ENCODE measurements at regions not wholly inside any gene's neighbourhood (a gene's known extent, or its start where the extent isn't known, plus 50 kb on each side); places are given as distances from the start of the nearest gene placed in this dataset.

GRCh38 chr7:118572604-118573003 lies 348.1 kb downstream of the ANKRD7 start:
- FAIRE-seq: no peak
- no peak overlapping the region for H3K27ac ChIP-seq (ENCODE audit: low read depth, low read length)
- no peaks in the 10 kb centered on the region for H3K27me3 Mint-ChIP-seq (ENCODE audit: low read depth, unreplicated experiment)

GRCh38 chr7:118573085-118573484 lies 348.6 kb downstream of the ANKRD7 start:
- no peak overlapping the region for H3K4me3 Mint-ChIP-seq (ENCODE audit: unreplicated experiment)
- Histone ChIP-seq H3K4me2 (ENCODE audit: low read length) (no peak overlapping the region), H3K79me2 (ENCODE audit: insufficient read depth, low read length) (no peaks in the 10 kb centered on the region), H3K27ac (ENCODE audit: low read depth, low read length) (no peak overlapping the region), H3K9ac (ENCODE audit: low read length) (no peak overlapping the region), H2AFZ (ENCODE audit: low read depth, low read length) (no peak overlapping the region), H3K36me3 (ENCODE audit: insufficient read depth, low read length) (no peaks in the 10 kb centered on the region), H3K4me3 (ENCODE audit: insufficient read depth, low read depth, low read length) (no peak overlapping the region), H3K9me3 (ENCODE audit: insufficient read depth, low read depth, low read length) (no peaks in the 10 kb centered on the region), H3K27me3 (ENCODE audit: insufficient read depth, low read length) (no peaks in the 10 kb centered on the region), H4K20me1 (ENCODE audit: insufficient read depth, low read length) (no peaks in the 10 kb centered on the region), H3K4me1 (ENCODE audit: insufficient read depth, low read length) (no peaks in the 10 kb centered on the region)
- no peaks in the 10 kb centered on the region for H3K36me3 Mint-ChIP-seq (ENCODE audit: low read depth, unreplicated experiment)
- DNase-seq (ENCODE audit: low read depth): peak; percentile 1
- H3K27me3 Mint-ChIP-seq (ENCODE audit: low read depth, unreplicated experiment): no peaks in the 10 kb centered on the region
- TF ChIP-seq CTCF (IDR thresholded peaks at IDR 0.05; ENCODE audit: insufficient read depth, low read depth, low read length): no peak
- TF ChIP-seq EZH2 (IDR thresholded peaks at IDR 0.05; ENCODE audit: insufficient read depth, low read length): no peak
- no peaks in the 10 kb centered on the region for H3K9me3 Mint-ChIP-seq (ENCODE audit: unreplicated experiment)
- H3K4me1 Mint-ChIP-seq (ENCODE audit: low read depth, unreplicated experiment): no peaks in the 10 kb centered on the region
- H3K27ac Mint-ChIP-seq (ENCODE audit: unreplicated experiment): no peak overlapping the region
- FAIRE-seq: no peak

More at GRCh38 chr7:118572604-118573003, 348.1 kb downstream of the ANKRD7 start:
- Histone ChIP-seq H2AFZ (ENCODE audit: low read depth, low read length) (no peak overlapping the region), H3K9ac (ENCODE audit: low read length) (no peak overlapping the region), H3K4me1 (ENCODE audit: insufficient read depth, low read length) (no peaks in the 10 kb centered on the region), H3K27me3 (ENCODE audit: insufficient read depth, low read length) (no peaks in the 10 kb centered on the region), H3K79me2 (ENCODE audit: insufficient read depth, low read length) (no peaks in the 10 kb centered on the region), H4K20me1 (ENCODE audit: insufficient read depth, low read length) (no peaks in the 10 kb centered on the region), H3K9me3 (ENCODE audit: insufficient read depth, low read depth, low read length) (no peaks in the 10 kb centered on the region), H3K36me3 (ENCODE audit: insufficient read depth, low read length) (no peaks in the 10 kb centered on the region), H3K4me2 (ENCODE audit: low read length) (no peak overlapping the region), H3K4me3 (ENCODE audit: insufficient read depth, low read depth, low read length) (no peak overlapping the region)
- Mint-ChIP-seq H3K9me3 (ENCODE audit: unreplicated experiment) (no peaks in the 10 kb centered on the region), H3K4me1 (ENCODE audit: low read depth, unreplicated experiment) (no peaks in the 10 kb centered on the region), H3K36me3 (ENCODE audit: low read depth, unreplicated experiment) (no peaks in the 10 kb centered on the region), H3K27ac (ENCODE audit: unreplicated experiment) (no peak overlapping the region), H3K4me3 (ENCODE audit: unreplicated experiment) (no peak overlapping the region)
- TF ChIP-seq EZH2 (IDR thresholded peaks at IDR 0.05; ENCODE audit: insufficient read depth, low read length): no peak
- no peak for TF ChIP-seq CTCF (IDR thresholded peaks at IDR 0.05; ENCODE audit: insufficient read depth, low read depth, low read length)
- DNase-seq (ENCODE audit: low read depth): no peak

- no peaks in the 10 kb centered on the region for H3K27me3 Mint-ChIP-seq (ENCODE audit: low read depth, unreplicated experiment)
- Histone ChIP-seq H3K4me2 (ENCODE audit: low read length) (no peak overlapping the region), H4K20me1 (ENCODE audit: insufficient read depth, low read length) (no peaks in the 10 kb centered on the region)
These were observed 351.0 kb downstream of the ANKRD7 start for GRCh38 chr7:118575393-118575948.

More at GRCh38 chr7:118575393-118575948, 351.0 kb downstream of the ANKRD7 start:
- Histone ChIP-seq H3K79me2 (ENCODE audit: insufficient read depth, low read length) (no peaks in the 10 kb centered on the region), H3K4me1 (ENCODE audit: insufficient read depth, low read length) (no peaks in the 10 kb centered on the region), H3K9me3 (ENCODE audit: insufficient read depth, low read depth, low read length) (no peaks in the 10 kb centered on the region), H3K27ac (ENCODE audit: low read depth, low read length) (no peak overlapping the region), H3K4me3 (ENCODE audit: insufficient read depth, low read depth, low read length) (no peak overlapping the region), H3K27me3 (ENCODE audit: insufficient read depth, low read length) (no peaks in the 10 kb centered on the region), H2AFZ (ENCODE audit: low read depth, low read length) (no peak overlapping the region), H3K9ac (ENCODE audit: low read length) (no peak overlapping the region), H3K36me3 (ENCODE audit: insufficient read depth, low read length) (no peaks in the 10 kb centered on the region)
- H3K9me3 Mint-ChIP-seq (ENCODE audit: unreplicated experiment): no peaks in the 10 kb centered on the region
- no peaks in the 10 kb centered on the region for H3K36me3 Mint-ChIP-seq (ENCODE audit: low read depth, unreplicated experiment)
- FAIRE-seq (no peak), DNase-seq (ENCODE audit: low read depth) (no peak)
- TF ChIP-seq EZH2 (IDR thresholded peaks at IDR 0.05; ENCODE audit: insufficient read depth, low read length) (no peak), CTCF (IDR thresholded peaks at IDR 0.05; ENCODE audit: insufficient read depth, low read depth, low read length) (no peak)
- no peak overlapping the region for H3K4me3 Mint-ChIP-seq (ENCODE audit: unreplicated experiment)
- H3K27ac Mint-ChIP-seq (ENCODE audit: unreplicated experiment): no peak overlapping the region
- no peaks in the 10 kb centered on the region for H3K4me1 Mint-ChIP-seq (ENCODE audit: low read depth, unreplicated experiment)

Measured in astrocyte (in vitro differentiated cells and primary cell).